ENCODE measurements at regions not wholly inside any gene's neighbourhood (a gene's known extent, or its start where the extent isn't known, plus 50 kb on each side); places are given as distances from the start of the nearest gene placed in this dataset.

DNA sequence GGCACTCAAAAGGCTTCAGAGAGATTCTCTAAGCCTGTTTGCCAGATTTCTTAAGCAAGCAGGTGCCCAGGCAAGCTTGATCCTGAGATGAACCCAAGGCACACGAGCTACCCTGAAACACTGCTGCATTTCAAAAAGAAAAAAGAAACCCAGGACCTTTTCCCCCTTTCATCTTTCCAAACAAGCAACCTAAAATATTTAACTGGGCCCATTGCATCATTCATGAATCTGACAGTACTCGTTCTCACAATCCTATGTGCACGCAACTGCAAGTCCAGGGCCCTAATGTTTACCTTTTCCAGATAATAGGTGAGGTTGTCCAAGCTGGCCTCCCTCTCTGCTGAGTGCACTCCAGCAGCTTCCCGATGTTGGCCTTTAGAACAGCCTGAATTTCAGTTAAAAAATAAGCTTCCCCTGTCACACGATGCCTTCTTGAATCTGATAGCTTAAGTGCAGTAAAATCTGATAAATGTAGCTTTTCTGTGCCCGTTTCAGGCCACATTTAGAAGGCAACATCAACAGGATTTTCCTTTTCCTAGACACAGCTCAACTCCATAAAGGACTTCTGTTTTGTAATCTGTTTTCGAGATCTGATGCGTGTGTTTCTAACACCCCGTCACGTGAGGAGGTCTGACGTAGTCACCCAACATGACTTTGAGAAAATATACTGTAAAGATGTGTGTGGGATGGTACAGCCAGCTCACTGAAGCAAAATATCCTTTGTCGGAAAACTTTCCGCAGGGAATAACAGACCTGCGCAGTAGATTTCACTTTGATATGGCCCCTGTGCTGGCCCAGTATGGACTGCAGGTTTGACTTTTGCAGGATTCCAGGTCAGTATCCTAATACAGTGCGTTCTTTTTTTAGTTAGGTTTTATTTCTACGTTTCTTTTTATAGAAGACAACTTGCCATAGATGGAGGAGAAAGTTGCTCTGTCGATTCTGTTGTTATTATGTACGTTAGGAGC is 55.1 kb upstream of the RASA2 start:
- TF ChIP-seq POLR2A (IDR thresholded peaks at IDR 0.05): no peak
- TF ChIP-seq, protein P1, sequence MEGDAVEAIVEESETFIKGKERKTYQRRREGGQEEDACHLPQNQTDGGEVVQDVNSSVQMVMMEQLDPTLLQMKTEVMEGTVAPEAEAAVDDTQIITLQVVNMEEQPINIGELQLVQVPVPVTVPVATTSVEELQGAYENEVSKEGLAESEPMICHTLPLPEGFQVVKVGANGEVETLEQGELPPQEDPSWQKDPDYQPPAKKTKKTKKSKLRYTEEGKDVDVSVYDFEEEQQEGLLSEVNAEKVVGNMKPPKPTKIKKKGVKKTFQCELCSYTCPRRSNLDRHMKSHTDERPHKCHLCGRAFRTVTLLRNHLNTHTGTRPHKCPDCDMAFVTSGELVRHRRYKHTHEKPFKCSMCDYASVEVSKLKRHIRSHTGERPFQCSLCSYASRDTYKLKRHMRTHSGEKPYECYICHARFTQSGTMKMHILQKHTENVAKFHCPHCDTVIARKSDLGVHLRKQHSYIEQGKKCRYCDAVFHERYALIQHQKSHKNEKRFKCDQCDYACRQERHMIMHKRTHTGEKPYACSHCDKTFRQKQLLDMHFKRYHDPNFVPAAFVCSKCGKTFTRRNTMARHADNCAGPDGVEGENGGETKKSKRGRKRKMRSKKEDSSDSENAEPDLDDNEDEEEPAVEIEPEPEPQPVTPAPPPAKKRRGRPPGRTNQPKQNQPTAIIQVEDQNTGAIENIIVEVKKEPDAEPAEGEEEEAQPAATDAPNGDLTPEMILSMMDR (IDR thresholded peaks at IDR 0.05): no peak

All from lower leg skin (tissue), 3 donors.